Gastroesophageal sphincter (tissue), 4 donors: ENCODE measurements at regions not wholly inside any gene's neighbourhood (a gene's known extent, or its start where the extent isn't known, plus 50 kb on each side); places are given as distances from the start of the nearest gene placed in this dataset.

Experiments
- ATAC-seq: fragments of 150-250 bp; one replicate; pipeline ENCODE4 v1.9.1; 2016; ENCODE audit warnings: mild to moderate bottlenecking, moderate library complexity
- H3K27ac ChIP-seq, 4 donors: fragments of 200-600 bp; sonication (generic) in 3 of 4; 1 replicate in 3 of 4; 2 replicates in 1 of 4; pipeline ENCODE4 v1.5.1; 2016 to 2019
- H3K27me3 ChIP-seq: fragments of 200-600 bp; sonication (generic); one replicate; pipeline ENCODE4 v1.5.1; 2019
- H3K36me3 ChIP-seq, 2 donors: fragments of 200-600 bp; sonication (generic); one replicate each; pipeline ENCODE4 v1.5.1; 2019; ENCODE audit warnings: control low read depth in 1 of 2
- H3K4me1 ChIP-seq, 3 donors: fragments of 200-600 bp; sonication (generic); 1 replicate in 2 of 3; 2 replicates in 1 of 3; pipeline ENCODE4 v1.5.1; 2016 to 2019; ENCODE audit warnings: control low read depth in 2 of 3
- H3K4me3 ChIP-seq, 2 donors: fragments of 200-600 bp; sonication (generic); one replicate each; pipeline ENCODE4 v1.5.1; 2019; ENCODE audit warnings: mild to moderate bottlenecking in 1 of 2, moderate library complexity in 1 of 2
- H3K9me3 ChIP-seq, 3 donors: fragments of 200-600 bp; sonication (generic); one replicate each; pipeline ENCODE4 v1.5.1; 2017 to 2019; ENCODE audit warnings: control low read depth in 2 of 3
- EP300 ChIP-seq: sonication (generic); formaldehyde crosslinking; IDR thresholded peaks from one replicate; pipeline ENCODE4 v1.6.1; 2017; ENCODE audit warnings: antibody characterized with exemption, mild to moderate bottlenecking
- POLR2A ChIP-seq, 2 donors: fragments of 450-650 bp; IDR thresholded peaks; one replicate each; pipeline ENCODE4 v1.6.1; 2017; ENCODE audit warnings: antibody characterized with exemption in 2 of 2, mild to moderate bottlenecking in 2 of 2, moderate library complexity in 1 of 2
- POLR2AphosphoS5 ChIP-seq: sonication (generic); formaldehyde crosslinking; IDR thresholded peaks from one replicate; pipeline ENCODE4 v1.6.1; 2017; ENCODE audit warnings: antibody characterized with exemption
- WGBS, 2 donors: methylation state at CpG; one replicate each; pipeline ENCODE4 v1.1.5; 2018; ENCODE audit warnings: low coverage in 1 of 2; 5-methylcytosine and 5-hydroxymethylcytosine counted together
- TF ChIP-seq, protein P1 (sequence below), 4 experiments: fragments of 200-600 bp in 2 of 4; fragments of 450-650 bp in 2 of 4; sonication (generic) in 1 of 4; IDR thresholded peaks; one replicate each; pipeline ENCODE4 v1.5.1; 2017 to 2019; ENCODE audit warnings: antibody characterized with exemption in 4 of 4, mild to moderate bottlenecking in 2 of 4, moderate library complexity in 2 of 4

- Histone ChIP-seq H3K9me3 (no peaks in the 10 kb centered on the region), H3K4me3 (no peak overlapping the region), H3K4me1 (no peaks in the 10 kb centered on the region), H3K27me3 (no peaks in the 10 kb centered on the region), H3K27ac (no peak overlapping the region), H3K36me3 (no peaks in the 10 kb centered on the region)
- ATAC-seq: no peak
- WGBS, 2 donors: 53 to 56% methylated on average over 4 of the region's 4 CpGs
- TF ChIP-seq, protein P1, sequence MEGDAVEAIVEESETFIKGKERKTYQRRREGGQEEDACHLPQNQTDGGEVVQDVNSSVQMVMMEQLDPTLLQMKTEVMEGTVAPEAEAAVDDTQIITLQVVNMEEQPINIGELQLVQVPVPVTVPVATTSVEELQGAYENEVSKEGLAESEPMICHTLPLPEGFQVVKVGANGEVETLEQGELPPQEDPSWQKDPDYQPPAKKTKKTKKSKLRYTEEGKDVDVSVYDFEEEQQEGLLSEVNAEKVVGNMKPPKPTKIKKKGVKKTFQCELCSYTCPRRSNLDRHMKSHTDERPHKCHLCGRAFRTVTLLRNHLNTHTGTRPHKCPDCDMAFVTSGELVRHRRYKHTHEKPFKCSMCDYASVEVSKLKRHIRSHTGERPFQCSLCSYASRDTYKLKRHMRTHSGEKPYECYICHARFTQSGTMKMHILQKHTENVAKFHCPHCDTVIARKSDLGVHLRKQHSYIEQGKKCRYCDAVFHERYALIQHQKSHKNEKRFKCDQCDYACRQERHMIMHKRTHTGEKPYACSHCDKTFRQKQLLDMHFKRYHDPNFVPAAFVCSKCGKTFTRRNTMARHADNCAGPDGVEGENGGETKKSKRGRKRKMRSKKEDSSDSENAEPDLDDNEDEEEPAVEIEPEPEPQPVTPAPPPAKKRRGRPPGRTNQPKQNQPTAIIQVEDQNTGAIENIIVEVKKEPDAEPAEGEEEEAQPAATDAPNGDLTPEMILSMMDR (IDR thresholded peaks at IDR 0.05): no peak
- TF ChIP-seq POLR2A (IDR thresholded peaks at IDR 0.05): no peak
- TF ChIP-seq EP300: no peak
- TF ChIP-seq POLR2AphosphoS5: no peak
Measured at GRCh38 chr16:76665571-76666275, 388.5 kb downstream of the CNTNAP4 start.

GRCh38 chr16:76668207-76668725 lies 391.1 kb downstream of the CNTNAP4 start:
- H3K27ac ChIP-seq: no peak overlapping the region
- no peaks in the 10 kb centered on the region for H3K4me1 ChIP-seq
- 71 to 75% methylated on average over 6 to 8 of the region's 8 CpGs for whole genome bisulfite sequencing, 2 donors
- no peak for ATAC-seq
- no peaks in the 10 kb centered on the region for H3K9me3 ChIP-seq
- H3K27me3 ChIP-seq: no peaks in the 10 kb centered on the region
- H3K36me3 ChIP-seq: no peaks in the 10 kb centered on the region
- no peak overlapping the region for H3K4me3 ChIP-seq
- no peak for TF ChIP-seq POLR2A (IDR thresholded peaks at IDR 0.05)
- no peak for TF ChIP-seq EP300
- TF ChIP-seq, protein P1 (IDR thresholded peaks at IDR 0.05): no peak
- no peak for TF ChIP-seq POLR2AphosphoS5

GRCh38 chr16:76669288-76669687 lies 392.1 kb downstream of the CNTNAP4 start:
- no peaks in the 10 kb centered on the region for H3K9me3 ChIP-seq
- no peaks in the 10 kb centered on the region for H3K27me3 ChIP-seq
- WGBS, 2 donors: 54 to 56% methylated on average over 3 of the region's 3 CpGs
- no peak for ATAC-seq
- no peak overlapping the region for H3K4me3 ChIP-seq
- TF ChIP-seq POLR2A (IDR thresholded peaks at IDR 0.05): no peak
- TF ChIP-seq EP300: no peak
- TF ChIP-seq POLR2AphosphoS5: no peak
- TF ChIP-seq, protein P1 (IDR thresholded peaks at IDR 0.05): no peak
- no peaks in the 10 kb centered on the region for H3K36me3 ChIP-seq
- H3K27ac ChIP-seq: no peak overlapping the region
- H3K4me1 ChIP-seq: no peaks in the 10 kb centered on the region

DNA sequence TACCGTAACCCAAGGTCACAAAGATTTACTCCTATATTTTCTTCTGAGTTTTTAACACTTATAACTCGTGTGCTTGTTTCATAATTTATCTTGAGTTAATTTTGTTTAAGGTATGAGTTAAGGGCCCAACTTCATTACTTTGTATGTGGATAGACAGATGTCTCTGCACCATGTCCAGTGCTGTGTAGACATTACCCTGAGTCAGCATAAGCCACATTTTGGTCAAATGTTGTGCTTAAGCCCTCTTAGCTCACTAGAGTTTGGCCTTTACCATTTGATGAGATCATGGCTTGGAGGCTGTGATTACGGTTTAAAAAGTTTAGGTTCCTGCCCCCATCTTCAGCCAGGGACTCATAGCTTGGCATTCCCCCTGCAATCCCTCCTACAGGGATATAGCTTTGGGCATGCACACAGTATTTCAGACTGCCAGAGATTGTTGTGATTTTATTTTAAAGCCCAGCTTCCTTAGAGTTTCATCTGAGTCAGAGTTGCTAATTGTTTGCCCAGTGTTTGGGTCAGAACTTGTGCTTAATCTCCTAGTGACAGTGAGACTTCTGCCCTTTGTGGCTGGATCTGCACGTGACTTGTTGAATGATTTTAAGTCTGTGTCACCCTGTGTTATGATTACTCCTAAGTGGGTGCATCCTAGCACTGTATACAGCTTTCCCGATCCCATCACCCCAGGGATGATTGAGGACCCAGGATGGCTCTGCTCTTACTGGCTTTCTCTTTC lies 393.1 kb downstream of the CNTNAP4 start:
- H3K4me3 ChIP-seq: no peak overlapping the region
- H3K27ac ChIP-seq: no peak overlapping the region
- no peak for ATAC-seq
- no peaks in the 10 kb centered on the region for H3K9me3 ChIP-seq
- H3K36me3 ChIP-seq: no peaks in the 10 kb centered on the region
- no peaks in the 10 kb centered on the region for H3K27me3 ChIP-seq
- TF ChIP-seq POLR2A (IDR thresholded peaks at IDR 0.05): no peak
- TF ChIP-seq EP300: no peak
- TF ChIP-seq POLR2AphosphoS5: no peak
- TF ChIP-seq, protein P1 (IDR thresholded peaks at IDR 0.05): no peak
- no peaks in the 10 kb centered on the region for H3K4me1 ChIP-seq
- 72 to 75% methylated on average over 5 of the region's 5 CpGs for WGBS, 2 donors
